ENCODE measurements at regions not wholly inside any gene's neighbourhood (a gene's known extent, or its start where the extent isn't known, plus 50 kb on each side); places are given as distances from the start of the nearest gene placed in this dataset.
"Not testable (repeated sequence)": the region's sequence is repeated elsewhere in the genome, so short reads cannot be mapped to it uniquely, and the experiment has no call there.

DNA sequence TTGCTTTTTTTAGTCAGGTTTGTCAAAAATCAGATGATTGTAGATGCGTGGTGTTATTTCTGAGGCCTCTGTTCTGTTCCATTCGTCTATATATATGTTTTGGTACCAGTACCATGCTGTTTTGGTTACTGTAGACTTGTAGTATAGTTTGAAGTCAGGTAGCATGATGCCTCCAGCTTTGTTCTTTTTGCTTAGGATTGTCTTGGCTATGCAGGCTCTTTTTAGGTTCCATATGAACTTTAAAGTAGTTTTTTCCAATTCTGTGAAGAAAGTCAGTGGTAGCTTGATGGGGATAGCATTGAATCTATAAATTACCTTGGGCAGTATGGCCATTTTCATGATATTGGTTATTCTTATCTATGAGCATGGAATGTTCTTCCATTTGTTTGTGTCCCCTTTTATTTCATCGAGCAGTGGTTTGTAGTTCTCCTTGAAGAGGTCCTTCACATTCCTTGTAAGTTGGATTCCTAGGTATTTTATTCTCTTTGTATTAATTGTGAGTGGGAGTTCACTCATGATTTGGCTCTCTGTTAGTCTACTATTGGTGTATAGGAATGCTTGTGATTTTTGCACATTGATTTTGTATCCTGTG lies 70.1 kb upstream of the TOP3B start:
- DNase-seq: not testable (repeated sequence)

DNA sequence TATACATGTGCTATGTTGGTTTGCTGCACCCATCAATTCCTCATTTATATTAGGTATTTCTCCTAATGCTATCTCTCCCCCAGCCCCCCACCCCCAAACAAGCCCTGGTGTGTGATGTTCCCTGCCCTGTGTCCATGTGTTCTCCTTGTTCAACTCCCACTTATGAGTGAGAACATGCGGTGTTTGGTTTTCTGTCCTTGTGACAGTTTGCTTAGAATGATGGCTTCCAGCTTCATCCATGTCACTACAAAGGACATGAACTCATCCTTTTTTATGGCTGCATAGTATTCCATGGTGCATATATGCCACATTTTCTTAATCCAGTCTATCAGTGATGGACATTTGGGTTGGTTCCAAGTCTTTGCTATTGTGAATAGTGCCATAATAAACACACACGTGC lies 68.4 kb upstream of the TOP3B start:
- DNase-seq: not testable (repeated sequence)

DNA sequence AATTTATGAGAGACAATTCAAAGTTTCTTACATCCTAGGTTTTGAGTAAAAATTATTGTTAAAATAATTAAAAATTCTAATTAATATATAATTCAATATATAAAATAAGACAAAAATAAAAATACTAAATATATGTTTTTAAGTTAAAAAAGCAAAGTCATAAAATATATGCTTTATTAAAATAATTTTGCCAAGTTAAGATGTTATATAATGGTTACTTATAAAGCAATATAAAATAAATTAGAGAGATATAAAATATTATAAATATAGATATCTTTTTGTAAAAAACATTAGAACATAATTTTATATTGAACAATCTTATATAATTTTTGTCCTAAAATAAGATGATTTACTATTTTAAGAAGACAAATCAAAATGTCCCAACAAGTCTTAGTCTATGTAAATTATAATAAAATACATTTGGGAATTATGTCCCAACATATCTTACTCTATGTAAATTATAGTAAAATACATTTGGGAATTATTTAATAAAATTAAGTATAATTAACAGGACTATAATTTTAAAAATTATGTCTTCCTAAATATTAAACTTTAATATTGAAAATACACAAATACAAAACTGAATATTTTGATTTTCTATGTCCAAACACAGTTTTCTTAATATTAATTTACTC lies 67.7 kb upstream of the TOP3B start:
- DNase-seq: no peak

DNA sequence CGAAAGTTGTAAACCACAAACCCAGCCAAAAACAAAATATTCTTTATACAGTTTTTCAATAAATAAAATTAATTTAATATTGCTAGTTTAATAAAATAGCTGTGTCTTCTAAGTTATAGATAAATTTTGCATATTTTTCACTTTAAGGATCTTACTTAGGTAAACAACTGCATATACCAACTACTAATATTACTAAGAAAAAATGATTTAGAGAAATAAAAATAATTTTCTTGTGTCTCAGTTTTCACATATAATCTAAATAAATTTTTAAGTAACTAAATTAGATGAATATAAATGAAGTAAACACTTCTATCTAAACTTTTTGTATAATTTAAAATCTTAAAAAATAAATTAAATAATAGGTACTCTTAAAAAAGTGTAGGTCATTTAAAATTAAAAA lies 67.1 kb upstream of the TOP3B start:
- no peak for DNase-seq

DNA sequence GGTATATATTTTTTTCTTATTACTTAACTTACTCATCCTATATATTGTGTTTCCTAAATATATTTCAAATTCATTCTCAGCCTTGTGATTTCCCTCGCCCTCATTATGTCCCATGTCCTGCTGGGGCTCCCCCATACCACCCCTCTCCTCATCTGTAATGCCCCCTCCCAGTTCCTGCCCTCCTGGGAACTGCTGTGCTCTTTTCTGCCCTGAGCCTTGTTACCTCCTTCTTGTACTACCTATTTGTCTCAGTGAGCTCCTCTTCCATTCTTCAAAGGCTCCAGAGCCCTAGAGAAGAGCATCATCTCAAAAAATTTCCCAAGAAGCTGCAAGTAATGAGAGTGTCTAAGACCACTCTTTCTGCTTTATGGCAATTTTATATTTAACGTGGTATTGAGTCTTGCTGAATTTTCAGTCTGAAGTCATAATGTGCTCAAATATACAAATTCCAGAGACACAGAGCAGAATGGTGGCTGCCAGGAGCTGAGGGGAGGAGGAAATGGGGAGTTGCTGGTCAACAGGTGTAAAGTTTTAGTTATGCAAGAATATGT lies 66.5 kb upstream of the TOP3B start:
- DNase-seq: no peak

DNA sequence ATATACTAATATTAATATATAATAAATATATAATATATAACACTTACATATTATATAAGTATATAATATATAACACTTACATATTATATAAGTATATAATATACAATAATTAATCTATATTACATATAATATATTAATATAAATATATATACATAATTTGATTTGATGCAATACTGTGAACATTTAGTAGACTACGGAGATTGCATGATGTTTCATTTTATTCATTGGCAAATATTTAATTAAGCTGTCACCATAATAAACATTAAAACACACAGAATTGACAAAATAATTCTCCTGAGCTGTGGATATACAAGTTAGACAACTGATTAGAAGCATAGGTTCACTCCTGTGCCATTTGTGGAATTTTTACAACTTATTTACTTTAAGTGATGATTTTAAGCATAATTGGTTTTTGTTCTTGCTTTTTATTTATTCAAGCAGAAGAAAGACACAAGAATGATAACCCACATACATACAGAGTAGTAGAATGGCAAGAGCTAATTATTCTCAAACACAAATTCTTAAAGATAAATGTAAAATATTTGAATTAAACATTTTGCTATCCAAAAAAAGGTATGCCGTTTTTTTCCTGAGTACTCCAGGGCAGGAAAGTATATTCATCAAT lies 65.8 kb upstream of the TOP3B start:
- no peak for DNase-seq

DNA sequence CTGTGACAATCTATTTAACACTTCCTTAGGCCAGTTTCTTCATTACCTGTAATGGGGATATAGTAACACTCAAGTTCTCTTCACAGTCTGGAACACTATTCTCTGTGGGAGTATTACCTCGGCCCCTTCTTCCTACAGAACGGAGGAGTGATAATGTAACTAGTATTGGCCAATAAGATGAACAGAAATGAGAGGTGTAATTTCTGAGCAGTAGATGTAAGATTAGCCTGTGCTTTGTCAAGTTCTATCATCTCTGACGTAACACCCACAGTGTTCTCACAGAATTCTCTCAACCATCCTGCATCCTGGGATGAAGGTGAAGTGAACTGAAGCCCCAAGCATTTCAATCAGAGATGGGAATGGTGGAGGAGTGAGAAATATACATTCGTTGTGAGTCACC lies 65.2 kb upstream of the TOP3B start:
- no peak for DNase-seq

DNA sequence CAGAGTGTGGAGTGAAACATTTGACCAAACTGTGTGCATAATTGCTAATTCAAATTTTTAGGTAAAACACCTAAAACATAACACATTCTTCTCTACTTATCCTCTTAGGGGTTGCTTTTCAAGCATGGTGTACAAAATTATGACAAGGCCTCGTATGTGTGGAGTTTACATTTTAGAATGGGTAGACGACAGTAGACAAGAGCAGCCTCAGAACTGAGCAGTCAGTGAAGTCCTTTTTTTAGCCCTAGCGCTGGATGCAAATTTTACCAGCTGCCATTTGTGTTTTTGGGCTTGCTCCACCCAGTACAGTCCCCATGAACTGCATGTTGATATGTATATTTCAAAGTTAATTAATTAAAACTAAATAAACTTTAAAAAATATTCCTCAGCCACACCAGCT lies 64.7 kb upstream of the TOP3B start:
- DNase-seq: no peak

DNA sequence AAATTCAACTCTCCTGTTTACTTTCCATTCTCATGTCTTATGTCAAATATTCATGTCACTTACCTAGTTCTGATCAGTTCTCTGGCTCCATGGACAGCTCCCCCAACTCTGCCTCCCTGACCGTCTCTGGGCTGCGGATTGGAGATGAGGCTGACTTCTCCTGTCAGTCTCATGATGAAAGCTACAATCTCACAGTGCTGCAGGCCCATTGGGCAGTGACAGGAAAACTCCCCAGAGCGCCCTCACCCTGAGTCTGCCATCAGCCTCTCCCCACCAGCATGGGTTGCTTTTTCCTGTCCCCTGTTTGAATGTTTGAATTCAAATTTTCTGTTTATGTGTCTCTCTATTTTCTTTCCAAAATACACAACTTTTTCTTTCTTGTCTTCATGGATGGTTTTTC lies 63.8 kb upstream of the TOP3B start:
- no peak for DNase-seq

DNA sequence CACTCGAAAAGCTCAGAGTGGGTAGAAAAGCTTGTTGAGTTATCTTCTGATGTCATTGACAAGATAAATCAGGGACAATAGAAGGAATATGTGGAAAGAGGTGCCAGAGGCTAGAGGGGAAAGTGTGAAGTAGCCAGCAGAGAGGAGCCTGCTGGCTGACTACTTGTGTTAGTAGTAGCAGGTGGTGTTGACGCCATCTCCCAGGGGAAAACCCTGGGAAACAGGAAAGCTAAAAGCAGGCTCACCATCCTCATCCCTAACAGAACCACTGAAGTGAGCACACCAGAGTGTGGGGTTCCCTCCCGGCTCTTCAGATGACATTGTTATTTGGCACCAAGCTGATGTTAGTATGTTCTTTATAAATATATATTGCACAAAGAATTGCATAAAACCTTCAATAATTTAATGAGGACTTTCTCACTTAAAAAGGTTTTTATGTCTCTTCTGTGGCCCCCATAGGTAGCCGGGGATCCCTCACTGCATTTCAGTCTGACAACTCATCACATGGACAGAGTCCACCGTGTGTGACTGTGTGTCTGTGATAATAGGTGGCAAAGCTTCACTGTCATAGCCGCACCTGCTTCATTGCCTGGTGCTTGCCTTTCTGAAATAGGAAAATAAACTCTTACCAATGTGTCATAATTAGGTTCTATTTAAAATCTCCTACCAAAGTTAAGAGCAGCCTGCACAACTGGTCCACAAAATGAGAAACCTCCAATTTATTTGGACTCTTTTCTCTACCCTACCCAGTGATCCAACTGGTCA lies 63.2 kb upstream of the TOP3B start:
- no peak for DNase-seq

DNA sequence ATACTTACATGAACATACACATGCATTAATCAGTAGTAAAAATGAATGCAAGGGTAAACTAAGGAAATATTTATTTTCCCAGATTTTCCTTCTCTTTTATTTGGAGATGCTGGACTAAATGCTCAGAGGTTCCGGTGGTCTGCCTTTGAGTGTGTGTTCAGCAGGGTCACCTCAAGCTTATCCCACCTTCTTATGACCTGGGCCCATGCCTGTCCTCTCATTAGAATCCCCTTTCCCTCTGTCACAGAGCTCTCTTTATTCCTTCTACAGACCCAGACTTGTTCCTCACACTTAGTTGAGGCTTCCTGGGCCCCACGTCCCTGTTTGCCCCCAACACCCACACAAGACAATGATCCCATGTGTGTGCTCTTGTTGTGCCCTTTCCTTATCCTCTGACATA lies 61.6 kb upstream of the TOP3B start:
- no peak for DNase-seq

DNA sequence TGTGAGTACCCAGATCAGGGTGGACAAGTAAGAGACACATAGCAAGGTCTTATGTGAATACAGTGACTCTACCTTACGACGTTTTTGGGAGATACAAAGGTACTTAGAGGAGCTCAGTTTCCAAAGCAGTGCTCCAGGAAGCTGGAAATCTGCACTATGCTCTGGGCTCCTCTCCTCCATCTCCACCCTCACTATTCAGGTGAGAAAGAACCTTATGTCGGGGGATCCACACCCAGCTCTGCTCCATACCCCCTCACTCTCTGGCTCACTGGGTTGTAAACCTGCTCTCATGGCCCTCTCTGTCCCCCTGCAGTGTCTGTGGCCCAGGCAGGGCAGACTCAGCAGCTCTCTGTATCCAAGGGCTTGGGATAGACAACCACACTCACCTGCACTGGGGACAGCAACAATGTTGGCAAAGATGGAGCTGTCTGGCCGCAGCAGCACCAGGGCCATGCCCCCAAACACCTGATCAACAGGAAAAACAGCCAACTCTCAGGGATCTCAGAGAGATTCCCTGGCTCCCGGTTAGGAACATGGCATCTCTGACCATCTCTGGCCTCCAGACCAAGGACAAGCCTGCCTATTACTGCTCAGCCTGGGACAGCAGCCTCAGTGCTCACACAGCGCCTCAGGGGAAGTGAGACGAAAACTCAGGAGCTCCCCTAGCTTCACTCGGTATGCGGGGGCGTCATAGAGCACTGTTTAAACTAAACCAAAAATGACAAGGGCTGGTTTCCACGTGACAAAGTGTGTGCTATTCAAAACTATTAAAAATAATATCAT lies 60.9 kb upstream of the TOP3B start:
- DNase-seq: no peak

DNA sequence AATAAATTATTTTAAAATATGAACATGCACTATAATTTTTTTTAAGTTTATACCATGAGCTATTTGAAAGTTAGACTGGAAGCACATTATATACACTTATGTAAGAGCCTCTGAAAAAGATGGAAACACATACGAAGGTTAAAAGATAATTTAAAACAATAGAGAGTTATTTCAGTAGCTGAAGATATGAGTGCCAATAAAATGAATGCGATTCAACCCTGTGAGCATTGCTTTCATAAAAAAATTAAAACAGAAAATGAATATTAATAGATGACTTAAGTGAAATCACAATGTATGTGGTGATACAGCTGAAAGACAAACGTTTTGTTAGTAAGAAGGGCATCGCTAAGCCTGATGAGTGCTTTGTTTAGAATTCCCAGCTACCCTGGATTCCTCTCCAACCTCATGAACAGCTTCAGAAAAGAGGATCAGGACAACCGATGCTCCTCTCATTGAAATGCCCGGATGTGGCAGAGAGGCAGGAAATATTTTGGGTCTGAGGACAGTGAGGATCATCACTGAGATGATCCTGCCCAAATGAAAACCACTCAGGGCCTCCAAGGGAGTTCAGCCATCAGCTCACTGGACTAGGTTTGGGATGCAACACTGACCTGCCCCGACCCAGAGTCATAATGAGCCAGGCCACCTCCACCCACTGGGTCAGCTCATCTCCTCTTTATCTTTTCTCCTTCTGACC lies 60.2 kb upstream of the TOP3B start:
- DNase-seq: no peak

DNA sequence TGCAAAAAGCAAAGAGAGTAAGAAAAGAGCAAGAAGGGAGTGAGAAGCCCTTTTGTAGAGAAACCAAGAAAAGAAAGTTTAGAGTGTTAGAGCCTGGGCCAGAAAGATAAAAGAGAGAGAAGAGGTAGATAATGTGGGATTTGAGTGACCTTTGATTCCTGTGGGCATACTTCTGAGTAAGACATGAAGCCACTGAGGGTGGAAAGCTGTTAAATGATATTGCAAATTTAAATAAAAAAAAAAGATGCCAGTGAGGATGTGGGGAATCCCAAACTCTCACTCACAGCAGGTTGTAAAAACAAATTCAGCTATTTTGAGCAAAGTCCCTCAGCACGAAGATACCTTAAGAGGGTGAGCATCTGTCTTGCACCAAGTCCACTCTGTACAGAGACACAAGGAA lies 59.4 kb upstream of the TOP3B start:
- no peak for DNase-seq

DNA sequence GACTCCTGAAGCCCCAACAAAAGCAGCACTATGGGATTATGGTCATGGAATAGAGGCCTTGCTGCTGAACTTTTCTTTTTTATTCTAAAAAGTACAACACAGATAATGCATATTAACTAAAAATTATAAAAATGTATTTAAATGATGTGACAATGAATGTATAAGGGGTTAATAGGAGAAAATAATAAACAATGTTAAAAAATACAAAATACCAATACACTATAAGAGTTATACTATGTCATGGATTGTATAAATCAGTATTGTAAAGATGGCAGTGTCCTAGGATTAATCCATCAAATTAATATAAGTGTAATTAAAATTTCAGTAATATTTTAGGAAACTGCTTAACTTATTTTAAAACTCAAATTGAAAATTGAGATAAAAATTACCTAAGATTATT lies 58.3 kb upstream of the TOP3B start:
- DNase-seq: no peak

DNA sequence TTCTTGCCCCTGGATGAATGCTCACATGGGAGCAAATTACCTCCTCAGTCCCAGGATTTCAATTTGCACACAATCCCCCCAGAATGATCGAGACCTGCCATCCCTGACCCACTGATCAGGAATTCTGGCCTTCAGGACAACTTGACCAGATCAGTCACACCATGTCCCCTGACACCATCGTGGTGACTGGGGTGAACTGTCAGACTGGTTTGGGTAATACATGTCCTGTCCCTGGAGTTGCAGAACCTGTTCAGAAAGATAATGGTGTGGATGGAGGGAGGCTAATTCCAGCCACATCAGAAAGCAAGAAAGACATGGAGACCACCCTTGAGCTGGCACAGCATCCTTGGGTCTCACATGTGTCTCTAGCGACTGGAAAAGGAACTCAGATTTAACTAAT lies 57.9 kb upstream of the TOP3B start:
- DNase-seq: no peak

DNA sequence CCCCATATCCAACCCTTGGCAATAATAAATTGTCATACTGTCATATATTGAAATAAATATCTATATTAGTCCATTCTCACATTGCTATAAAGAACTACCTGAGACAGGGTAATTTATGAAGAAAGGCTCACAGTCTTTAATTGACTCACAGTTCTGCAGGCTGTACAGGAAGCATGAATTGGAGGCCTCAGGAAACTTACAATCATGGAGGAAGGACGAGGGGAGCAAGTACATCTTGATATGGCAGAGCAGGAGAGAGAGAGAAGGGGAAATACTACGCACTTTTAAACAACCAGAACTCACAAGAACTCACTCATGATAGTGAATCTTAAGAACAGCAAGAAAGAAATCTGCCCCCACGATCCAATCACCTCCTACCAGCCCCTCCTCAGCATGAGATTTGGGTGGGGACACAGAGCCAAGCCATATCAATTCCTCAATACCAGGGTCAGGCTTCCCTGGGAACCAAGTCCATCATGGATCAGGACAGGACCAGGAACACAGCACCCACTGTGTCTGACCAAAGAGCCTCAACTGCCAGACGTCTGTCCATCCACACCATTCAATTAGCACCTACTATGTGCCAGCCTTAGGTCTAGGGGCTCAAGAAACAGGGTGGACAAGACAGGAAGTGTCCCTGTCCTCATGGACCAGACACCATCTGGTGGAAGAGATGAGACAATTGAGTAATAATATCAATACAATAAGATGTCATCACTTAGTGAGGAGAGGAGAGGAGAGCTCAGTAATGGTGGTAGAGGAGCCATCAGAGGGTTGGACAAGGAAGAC lies 56.9 kb upstream of the TOP3B start:
- no peak for DNase-seq

DNA sequence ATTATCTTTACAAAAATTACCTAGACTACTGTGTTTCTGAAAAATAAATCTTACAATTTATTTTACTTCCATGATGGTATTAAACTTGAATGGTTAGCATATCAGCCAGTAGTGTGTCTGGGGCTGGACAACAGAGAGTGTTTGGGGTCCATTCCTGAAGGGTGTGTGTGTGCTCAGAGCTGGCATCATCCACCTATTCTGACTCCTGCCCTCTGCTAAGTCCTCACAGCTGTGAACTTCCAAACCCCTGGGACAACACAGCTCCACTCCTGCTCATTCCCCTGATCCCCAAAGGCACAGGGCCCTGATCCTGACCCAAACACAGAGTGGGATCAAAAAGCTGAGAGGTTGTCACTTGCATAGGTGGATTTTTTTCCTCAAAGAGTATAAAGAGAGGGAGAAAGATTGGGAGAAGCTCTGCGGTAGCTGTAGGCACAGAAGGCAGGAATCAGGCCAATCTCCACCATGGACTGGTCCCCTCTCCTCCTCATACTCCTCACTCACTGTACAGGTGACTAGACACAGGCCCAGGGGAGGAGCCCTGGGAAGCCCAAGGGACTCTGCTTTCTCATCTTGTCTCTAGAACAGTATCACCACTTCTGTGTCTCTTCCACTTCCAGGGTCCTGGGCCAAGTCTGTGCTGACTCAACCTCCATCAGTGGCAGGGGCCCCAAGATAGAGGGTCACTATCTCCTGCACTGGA lies 55.7 kb upstream of the TOP3B start:
- DNase-seq: no peak

DNA sequence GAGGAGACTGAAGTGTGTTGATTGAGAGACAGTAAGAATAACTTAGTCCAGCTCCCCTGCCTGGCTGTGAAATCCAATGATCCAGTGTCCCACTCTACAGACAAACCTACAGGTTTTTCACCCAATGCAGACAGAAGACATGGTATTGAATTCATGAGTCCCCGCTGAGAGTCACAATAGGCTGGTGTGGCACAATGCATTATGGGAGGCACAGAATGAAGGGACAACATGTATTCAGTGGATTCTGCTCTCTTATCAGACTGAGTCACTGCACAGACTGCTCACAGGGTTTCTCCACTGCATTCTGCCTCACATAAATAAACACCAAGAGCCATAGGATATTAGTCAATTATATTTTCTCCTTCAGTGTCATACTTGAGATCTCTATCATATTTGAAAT lies 55.2 kb upstream of the TOP3B start:
- DNase-seq: no peak

DNA sequence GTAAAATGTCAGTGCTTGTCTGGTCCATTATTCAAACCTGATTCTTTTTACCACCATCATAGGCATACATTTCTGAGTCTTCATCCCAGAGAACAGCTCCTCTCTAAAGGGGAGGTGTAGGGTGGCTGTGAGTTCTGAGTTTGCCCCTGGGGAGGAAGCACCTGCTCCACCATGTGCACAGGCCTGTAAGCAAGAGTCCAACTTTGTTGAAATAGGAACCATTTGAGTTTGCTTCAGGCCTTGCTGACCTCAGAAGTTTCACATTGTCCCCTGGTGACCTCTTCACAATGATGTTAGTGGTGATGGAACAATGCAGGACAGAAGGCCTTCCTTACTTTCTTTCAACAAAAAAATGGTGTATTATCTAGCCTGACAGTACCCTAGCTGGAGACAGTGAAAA lies 54.6 kb upstream of the TOP3B start:
- no peak for DNase-seq

DNA sequence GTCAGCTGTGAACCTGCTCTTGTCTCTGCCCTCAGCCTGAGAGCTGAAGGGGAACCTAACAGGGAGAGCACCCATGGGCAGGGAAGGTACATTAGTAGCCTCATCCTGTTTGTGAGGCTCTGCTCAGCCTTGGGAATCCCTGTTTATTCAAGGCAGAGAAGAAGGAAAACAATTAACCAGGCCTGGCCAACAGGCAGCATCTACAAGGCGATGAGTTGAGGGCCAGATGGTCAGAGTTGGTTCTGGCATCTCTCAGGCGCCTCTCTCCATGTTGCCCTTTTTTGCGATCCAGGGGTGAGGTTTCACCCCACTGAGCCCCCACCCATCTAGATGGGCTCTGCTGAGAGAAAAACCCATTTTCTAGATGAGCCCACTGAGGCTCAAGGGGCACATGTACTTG lies 54.0 kb upstream of the TOP3B start:
- no peak for DNase-seq

All from hematopoietic multipotent progenitor cell treated with erythropoietin and hydrocortisone succinate and interleukin-3 and kit ligand, for 8 days (in vitro differentiated cells).